Prostate gland (tissue), 2 donors: ENCODE measurements at regions not wholly inside any gene's neighbourhood (a gene's known extent, or its start where the extent isn't known, plus 50 kb on each side); places are given as distances from the start of the nearest gene placed in this dataset.

Experiments
- CTCF ChIP-seq, 4 experiments: fragments of 200-600 bp in 2 of 4; fragments of 450-650 bp in 2 of 4; sonication (generic) in 2 of 4; IDR thresholded peaks; 1 replicate in 3 of 4; 2 replicates in 1 of 4; pipeline ENCODE4 v1.5.1; 2016 to 2019; ENCODE audit warnings: antibody characterized with exemption in 4 of 4, mild to moderate bottlenecking in 2 of 4, moderate library complexity in 2 of 4
- POLR2A ChIP-seq: fragments of 450-650 bp; IDR thresholded peaks from one replicate; pipeline ENCODE4 v1.6.1; 2016; ENCODE audit warnings: antibody characterized with exemption, mild to moderate bottlenecking
- POLR2AphosphoS5 ChIP-seq: sonication (generic); formaldehyde crosslinking; IDR thresholded peaks from one replicate; pipeline ENCODE4 v1.6.1; 2017; ENCODE audit warnings: antibody characterized with exemption

GRCh38 chr1:239539812-239540211 is 153.4 kb downstream of the CHRM3 start:
- no peak for TF ChIP-seq CTCF (IDR thresholded peaks at IDR 0.05)
- TF ChIP-seq POLR2A: no peak
- no peak for TF ChIP-seq POLR2AphosphoS5
